Tibial artery (tissue), 4 donors: ENCODE measurements at regions not wholly inside any gene's neighbourhood (a gene's known extent, or its start where the extent isn't known, plus 50 kb on each side); places are given as distances from the start of the nearest gene placed in this dataset.

Source experiments
- DNase-seq, 2 donors: peaks; one replicate each; pipeline ENCODE4 v3.0.0-alpha.2; 2019
- H3K27ac ChIP-seq, 2 donors: fragments of 200-600 bp; sonication (generic) in 1 of 2; 1 replicate in 1 of 2; 2 replicates in 1 of 2; pipeline ENCODE4 v1.5.1; 2018 to 2019; ENCODE audit warnings: mild to moderate bottlenecking in 1 of 2
- H3K27me3 ChIP-seq, 2 donors: fragments of 200-600 bp; sonication (generic) in 1 of 2; one replicate each; pipeline versions ENCODE4 v1.5.1 to v1.6.0; 2016 to 2019
- H3K36me3 ChIP-seq, 3 donors: fragments of 200-600 bp; sonication (generic) in 2 of 3; one replicate each; pipeline ENCODE4 v1.5.1; 2016 to 2019; ENCODE audit warnings: mild to moderate bottlenecking in 2 of 3
- H3K4me1 ChIP-seq, 4 donors: fragments of 200-600 bp; sonication (generic) in 2 of 4; 1 replicate in 3 of 4; 2 replicates in 1 of 4; pipeline ENCODE4 v1.5.1; 2016 to 2019
- H3K4me3 ChIP-seq, 2 donors: fragments of 200-600 bp; sonication (generic) in 1 of 2; 1 replicate in 1 of 2; 2 replicates in 1 of 2; pipeline ENCODE4 v1.5.1; 2018 to 2019; ENCODE audit warnings: mild to moderate bottlenecking in 2 of 2
- H3K9me3 ChIP-seq, 3 donors: fragments of 200-600 bp; sonication (generic) in 1 of 3; one replicate each; pipeline ENCODE4 v1.5.1; 2016 to 2019
- intact Hi-C: fragments of 100-400 bp; cut with DNase I; formaldehyde crosslinking; loops from one replicate; pipeline ENCODE4 v1.15.0; 2023; ENCODE audit warnings: low total_unique reads
- TF ChIP-seq, protein P1 (sequence below), 2 experiments: fragments of 200-600 bp in 1 of 2; fragments of 450-650 bp in 1 of 2; IDR thresholded peaks; one replicate each; pipeline ENCODE4 v1.5.1; 2017 to 2019; ENCODE audit warnings: antibody characterized with exemption in 2 of 2, mild to moderate bottlenecking in 1 of 2, moderate library complexity in 1 of 2

DNA sequence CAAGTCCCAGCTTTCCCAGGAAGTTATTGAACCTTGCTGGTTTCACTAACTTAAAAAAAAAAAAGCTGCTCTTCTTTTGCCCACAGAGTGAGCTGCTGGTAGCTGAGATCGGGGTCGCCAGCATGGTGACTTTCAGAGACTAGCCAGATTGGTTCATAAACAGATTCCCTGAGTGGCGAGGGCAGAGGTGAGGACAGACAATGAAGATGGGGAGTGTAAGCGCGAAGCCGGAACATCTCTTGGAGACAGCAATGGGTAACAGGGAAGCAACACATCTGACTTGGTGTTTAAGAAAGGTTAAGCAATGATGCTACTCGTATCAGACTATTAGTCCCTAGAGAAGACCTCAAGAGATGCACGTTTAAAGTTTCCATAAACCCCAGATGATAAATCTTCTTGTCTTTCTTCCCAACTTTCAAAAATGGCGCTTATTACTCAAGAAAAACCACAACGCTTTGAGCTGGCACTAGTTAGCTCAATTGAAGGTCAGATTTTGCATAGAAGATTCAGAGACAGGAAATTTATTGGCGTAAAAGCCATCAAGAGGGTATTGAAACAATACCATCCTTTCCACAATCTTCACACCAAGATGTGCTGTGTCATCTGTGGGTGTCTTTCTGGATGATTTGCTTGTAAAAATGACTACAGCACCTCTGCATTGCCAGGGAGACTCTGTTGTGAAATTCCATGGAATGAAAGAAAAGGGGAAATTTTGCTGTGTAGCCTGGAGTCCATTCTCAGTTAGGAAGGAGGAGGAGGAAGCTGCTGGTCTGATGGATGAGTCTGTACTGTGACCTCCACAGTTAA is 193.1 kb upstream of the CXCR4 start:
- TF ChIP-seq, protein P1, sequence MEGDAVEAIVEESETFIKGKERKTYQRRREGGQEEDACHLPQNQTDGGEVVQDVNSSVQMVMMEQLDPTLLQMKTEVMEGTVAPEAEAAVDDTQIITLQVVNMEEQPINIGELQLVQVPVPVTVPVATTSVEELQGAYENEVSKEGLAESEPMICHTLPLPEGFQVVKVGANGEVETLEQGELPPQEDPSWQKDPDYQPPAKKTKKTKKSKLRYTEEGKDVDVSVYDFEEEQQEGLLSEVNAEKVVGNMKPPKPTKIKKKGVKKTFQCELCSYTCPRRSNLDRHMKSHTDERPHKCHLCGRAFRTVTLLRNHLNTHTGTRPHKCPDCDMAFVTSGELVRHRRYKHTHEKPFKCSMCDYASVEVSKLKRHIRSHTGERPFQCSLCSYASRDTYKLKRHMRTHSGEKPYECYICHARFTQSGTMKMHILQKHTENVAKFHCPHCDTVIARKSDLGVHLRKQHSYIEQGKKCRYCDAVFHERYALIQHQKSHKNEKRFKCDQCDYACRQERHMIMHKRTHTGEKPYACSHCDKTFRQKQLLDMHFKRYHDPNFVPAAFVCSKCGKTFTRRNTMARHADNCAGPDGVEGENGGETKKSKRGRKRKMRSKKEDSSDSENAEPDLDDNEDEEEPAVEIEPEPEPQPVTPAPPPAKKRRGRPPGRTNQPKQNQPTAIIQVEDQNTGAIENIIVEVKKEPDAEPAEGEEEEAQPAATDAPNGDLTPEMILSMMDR (IDR thresholded peaks at IDR 0.05), result no peak
- Histone ChIP-seq H3K4me1 (no peaks in the 10 kb centered on the region), H3K27ac (no peak overlapping the region), H3K36me3 (no peaks in the 10 kb centered on the region), H3K27me3 (no peaks in the 10 kb centered on the region), H3K4me3 (no peak overlapping the region), H3K9me3 (no peaks in the 10 kb centered on the region)
- intact Hi-C loops, result no loop called here
- DNase-seq, result no peak

DNA sequence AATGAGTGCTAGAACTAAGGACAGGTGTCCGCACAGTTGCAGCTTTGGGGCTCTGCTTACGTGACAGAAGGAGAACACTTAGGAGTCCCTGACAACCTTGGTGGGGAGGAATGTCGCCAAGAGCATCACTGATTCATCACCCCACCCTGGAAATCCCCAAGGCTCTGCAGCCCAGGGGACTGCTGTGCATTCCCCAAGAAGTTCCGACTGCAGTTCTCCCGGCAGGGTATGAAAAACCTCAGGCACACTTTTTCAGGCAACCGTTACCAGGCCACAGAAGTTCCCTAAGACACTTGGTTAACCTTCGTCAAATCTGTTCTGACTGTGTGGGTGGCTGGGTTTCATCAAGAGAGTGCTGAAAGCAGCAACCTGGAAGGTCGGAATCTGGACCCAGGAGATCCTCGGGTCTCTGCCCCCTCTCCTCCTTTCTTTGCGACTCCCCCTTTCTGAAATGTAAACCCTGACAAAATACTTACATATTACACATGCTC is 192.1 kb upstream of the CXCR4 start:
- TF ChIP-seq, protein P1 (IDR thresholded peaks at IDR 0.05), result no peak
- no peaks in the 10 kb centered on the region for H3K9me3 ChIP-seq
- no peak overlapping the region for H3K4me3 ChIP-seq
- DNase-seq, result no peak
- intact Hi-C loops, result no loop called here
- H3K27ac ChIP-seq, result no peak overlapping the region
- H3K4me1 ChIP-seq, result no peaks in the 10 kb centered on the region
- H3K36me3 ChIP-seq, result no peaks in the 10 kb centered on the region
- no peaks in the 10 kb centered on the region for H3K27me3 ChIP-seq

DNA sequence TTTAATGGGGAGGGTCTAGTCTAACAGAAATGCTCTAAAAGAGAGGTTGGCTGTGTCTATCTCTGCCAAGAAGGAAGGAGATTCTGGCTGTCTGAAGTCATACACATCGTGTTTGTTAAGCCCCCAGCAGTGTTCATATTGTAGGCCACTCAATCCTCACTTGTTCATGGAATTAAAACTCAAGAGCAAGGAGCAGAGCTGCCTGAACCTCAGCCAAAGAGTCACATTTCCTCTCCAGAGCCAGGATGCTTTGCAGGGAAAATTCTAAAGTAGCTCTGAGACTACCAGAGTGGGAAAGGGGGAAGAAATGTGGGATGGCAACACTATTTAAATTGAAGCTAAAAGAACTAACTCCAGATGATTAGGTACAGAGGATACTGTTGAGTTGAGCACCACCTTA is 190.7 kb upstream of the CXCR4 start:
- H3K4me3 ChIP-seq, result no peak overlapping the region
- TF ChIP-seq, protein P1 (IDR thresholded peaks at IDR 0.05), result no peak
- no peaks in the 10 kb centered on the region for H3K27me3 ChIP-seq
- H3K9me3 ChIP-seq, result no peaks in the 10 kb centered on the region
- intact Hi-C loops, result no loop called here
- no peaks in the 10 kb centered on the region for H3K36me3 ChIP-seq
- no peak for DNase-seq
- H3K27ac ChIP-seq, result no peak overlapping the region
- no peaks in the 10 kb centered on the region for H3K4me1 ChIP-seq

DNA sequence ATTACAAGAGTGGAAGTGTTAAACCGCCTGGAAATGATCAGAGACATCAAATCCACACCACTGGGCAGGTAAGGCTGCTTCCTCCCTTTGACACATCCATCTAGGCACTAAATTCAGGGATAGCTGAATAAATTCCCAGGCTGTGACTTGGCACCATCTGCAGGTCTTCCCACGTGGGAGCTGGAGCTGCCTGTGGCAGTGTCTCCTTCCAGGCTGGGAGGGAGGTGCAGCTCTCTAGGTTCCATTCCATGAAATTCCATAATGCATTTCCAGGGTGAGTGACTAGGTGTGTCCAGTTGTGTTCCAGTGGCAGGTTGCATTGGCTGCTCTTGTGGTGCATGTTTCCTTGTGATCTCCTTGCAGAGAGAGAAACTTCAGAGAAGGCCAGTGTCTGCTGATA is 188.9 kb upstream of the CXCR4 start:
- TF ChIP-seq, protein P1 (IDR thresholded peaks at IDR 0.05), result no peak
- intact Hi-C loops, result no loop called here
- Histone ChIP-seq H3K4me1 (no peaks in the 10 kb centered on the region), H3K36me3 (no peaks in the 10 kb centered on the region), H3K4me3 (no peak overlapping the region), H3K27me3 (no peaks in the 10 kb centered on the region), H3K9me3 (no peaks in the 10 kb centered on the region), H3K27ac (no peak overlapping the region)
- DNase-seq, result no peak

DNA sequence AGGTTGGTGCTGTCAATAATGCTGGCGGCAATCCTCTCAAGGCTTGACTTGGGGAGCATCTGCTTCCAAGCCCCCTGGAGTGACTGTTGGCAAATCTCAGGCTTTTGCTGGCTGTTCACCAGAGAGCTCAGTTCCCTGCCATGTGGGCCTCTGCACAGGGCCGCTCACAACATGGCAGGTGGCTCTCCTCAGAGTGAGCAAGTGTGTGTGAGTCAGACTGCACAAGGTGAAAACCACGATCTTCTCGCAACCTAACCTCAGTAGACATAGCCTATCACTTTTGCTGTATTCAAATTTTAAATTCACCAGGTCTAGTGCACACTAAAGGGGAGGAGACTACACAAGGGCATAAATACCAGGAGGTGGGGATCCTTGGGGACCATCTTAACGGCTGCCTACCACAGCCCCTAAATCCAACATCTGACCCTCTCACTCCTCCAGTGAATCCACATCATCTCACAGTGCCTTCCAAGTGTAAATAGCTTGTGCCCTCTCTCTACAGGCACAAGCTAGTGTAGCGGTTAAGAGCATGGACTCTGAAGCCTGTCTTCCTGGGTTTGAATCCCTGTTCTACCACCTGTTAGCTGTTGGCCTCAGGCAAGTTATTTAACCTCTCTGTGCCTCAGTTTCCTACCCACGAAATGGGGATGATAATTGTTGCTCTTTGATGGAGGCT is 187.7 kb upstream of the CXCR4 start:
- no peak overlapping the region for H3K4me3 ChIP-seq
- H3K27ac ChIP-seq, result no peak overlapping the region
- intact Hi-C loops, result no loop called here
- H3K4me1 ChIP-seq, result no peaks in the 10 kb centered on the region
- no peaks in the 10 kb centered on the region for H3K36me3 ChIP-seq
- DNase-seq, result no peak
- H3K9me3 ChIP-seq, result no peaks in the 10 kb centered on the region
- TF ChIP-seq, protein P1 (IDR thresholded peaks at IDR 0.05), result no peak
- no peaks in the 10 kb centered on the region for H3K27me3 ChIP-seq
